Stimulated activated CD4-positive, alpha-beta T cell treated with anti-CD3 and anti-CD28 coated beads, TNF-alpha, amount 100 ng/mL, for 1 hour (primary cell): ENCODE measurements at regions not wholly inside any gene's neighbourhood (a gene's known extent, or its start where the extent isn't known, plus 50 kb on each side); places are given as distances from the start of the nearest gene placed in this dataset.

Experiments used
- DNase-seq, 3 donors: peaks; one replicate each; pipeline ENCODE4 v3.0.0-alpha.2; 2020; ENCODE audit warnings: low read depth in 3 of 3, low spot score in 1 of 3

DNA sequence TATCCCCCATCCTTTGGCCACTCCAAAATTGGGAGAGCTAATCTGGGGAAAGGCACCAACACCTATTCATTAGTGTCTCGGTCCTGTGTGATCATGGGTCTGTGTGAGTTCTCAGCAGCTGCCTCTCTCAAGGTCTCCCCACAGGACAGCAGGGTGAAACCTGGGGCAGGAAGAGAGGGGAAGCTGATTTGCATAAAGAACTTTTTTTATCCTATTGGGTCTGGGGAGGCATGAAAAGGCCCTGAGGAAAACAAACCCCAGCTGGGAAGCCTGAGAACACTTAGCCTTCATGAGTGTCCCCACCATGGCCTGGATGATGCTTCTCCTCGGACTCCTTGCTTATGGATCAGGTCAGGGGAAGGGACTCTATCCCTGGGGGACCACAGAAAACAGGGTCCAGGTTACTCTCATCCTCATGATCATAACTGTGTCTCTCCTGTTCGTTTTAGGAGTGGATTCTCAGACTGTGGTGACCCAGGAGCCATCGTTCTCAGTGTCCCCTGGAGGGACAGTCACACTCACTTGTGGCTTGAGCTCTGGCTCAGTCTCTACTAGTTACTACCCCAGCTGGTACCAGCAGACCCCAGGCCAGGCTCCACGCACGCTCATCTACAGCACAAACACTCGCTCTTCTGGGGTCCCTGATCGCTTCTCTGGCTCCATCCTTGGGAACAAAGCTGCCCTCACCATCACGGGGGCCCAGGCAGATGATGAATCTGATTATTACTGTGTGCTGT is 116.0 kb upstream of the TOP3B start:
- no peak for DNase-seq

- no peak for DNase-seq
Observed at GRCh38 chr22:22097727-22098228, 115.2 kb upstream of the TOP3B start.

GRCh38 chr22:22094921-22095320 is 112.3 kb upstream of the TOP3B start:
- DNase-seq: no peak

GRCh38 chr22:22094514-22094913 is 111.9 kb upstream of the TOP3B start:
- DNase-seq: no peak

GRCh38 chr22:22093743-22094142 is 111.2 kb upstream of the TOP3B start:
- DNase-seq: no peak

- no peak for DNase-seq
Observed at GRCh38 chr22:22092974-22093373, 110.4 kb upstream of the TOP3B start.

DNA sequence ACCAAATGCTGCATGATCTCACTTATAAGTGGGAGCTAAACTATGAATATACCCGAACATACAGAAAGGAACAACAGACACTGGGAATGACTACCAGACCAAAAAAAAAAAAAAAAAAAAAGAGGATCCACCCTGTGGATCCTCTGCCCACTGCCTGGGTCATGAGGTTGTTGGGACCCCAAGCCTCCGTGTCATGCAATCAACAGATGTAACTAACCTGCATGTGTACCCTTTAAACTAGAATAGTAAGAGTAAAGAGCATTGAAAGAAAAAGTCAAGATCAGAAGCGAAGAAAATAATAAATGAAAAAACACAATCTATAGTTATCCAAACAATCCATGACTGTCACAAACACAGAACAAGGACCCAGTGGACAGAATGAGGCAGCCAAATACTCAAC is 109.5 kb upstream of the TOP3B start:
- DNase-seq: no peak

DNA sequence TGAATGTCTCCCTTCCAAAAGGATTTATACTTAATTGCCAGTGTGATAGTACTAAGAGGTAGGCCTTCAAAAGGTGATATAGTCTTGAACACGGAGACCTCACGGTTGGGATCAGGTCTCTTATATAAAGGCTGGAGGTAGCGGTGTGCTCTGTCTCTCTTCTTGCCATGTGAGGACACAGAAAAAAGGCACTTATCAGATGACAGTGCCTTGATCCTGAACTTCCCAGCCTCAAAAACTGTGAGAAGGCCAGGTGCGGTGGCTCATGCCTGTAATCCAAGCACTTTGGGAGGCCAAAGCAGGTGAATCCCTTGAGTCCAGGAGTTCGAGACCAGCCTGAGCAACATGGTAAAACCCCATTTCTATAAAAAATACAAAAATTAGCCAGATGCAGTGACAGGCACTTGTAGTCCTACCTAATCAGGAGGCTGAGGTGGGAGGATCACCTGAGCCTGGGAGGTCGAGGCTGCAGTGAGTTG is 108.9 kb upstream of the TOP3B start:
- DNase-seq: no peak

DNA sequence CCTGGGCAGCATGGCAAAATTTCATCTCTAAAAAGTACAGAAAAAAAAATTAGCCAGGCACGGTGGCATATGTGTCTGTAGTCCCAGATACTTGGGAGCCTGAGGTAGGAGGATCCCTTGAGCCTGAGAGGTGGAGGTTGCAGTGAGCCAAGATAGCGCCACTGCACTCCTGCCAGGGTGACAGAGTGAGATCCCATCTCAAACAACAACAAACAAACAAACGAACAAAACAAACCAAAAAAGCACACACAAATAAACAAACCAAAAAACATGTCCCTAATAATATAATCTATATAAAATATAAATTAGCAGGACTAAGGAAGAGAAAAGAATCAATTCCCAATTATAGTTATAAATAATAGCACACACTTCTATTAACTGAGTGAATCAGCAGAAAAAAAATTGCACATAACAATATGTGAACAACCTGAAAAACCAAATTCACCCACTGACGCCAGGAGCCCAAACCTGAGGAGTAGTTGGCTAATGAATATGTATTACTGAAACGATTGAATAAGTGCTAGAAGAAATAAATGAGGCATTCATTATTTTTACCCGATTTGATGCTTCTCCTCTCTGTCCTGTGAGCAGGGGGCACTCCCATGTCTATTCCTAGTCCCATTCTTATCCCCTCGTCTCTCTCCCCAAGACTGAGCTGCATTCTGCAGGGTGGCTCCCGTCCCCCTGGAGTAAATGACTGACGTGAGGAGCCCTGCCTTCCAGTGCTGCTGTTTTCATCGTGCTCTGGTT is 108.2 kb upstream of the TOP3B start:
- DNase-seq: no peak

DNA sequence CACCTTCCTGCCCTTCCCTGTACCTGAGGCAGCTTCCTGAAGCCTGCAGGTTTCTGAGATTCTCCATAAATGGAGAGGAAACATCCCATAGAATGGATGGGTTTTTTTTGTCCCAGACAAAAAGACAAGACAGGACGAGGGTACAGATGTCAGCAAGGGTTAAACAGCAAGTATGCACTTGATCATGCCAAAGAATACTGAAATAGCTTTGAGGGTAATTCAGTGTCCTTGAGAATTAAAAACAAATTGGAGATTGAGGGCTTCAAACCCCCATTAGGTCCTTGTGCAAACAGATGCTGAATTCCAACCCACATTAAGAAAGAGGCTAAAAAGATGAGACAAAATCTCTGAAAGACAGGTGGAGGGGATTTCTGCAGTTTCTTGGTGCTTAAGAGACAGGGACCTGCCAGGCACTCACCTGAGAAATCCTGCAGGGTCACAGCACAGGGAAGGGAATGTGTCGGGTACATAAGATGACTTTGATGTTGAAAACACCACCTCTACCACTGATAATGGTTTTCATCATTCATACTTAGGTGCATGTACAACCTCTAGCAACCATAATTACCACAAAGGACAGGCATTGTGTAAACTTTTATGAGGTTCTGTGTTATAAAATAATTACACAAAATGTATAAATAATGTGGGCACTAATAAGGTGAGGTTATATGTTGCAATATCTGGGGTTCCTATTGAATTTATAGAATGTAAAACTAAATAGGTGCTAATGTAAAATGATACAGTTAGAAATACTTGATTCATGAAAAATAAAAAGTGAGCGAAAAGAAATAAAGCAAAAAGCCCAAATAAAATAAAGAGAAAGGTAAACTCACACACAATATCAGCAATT is 107.1 kb upstream of the TOP3B start:
- DNase-seq: no peak

DNA sequence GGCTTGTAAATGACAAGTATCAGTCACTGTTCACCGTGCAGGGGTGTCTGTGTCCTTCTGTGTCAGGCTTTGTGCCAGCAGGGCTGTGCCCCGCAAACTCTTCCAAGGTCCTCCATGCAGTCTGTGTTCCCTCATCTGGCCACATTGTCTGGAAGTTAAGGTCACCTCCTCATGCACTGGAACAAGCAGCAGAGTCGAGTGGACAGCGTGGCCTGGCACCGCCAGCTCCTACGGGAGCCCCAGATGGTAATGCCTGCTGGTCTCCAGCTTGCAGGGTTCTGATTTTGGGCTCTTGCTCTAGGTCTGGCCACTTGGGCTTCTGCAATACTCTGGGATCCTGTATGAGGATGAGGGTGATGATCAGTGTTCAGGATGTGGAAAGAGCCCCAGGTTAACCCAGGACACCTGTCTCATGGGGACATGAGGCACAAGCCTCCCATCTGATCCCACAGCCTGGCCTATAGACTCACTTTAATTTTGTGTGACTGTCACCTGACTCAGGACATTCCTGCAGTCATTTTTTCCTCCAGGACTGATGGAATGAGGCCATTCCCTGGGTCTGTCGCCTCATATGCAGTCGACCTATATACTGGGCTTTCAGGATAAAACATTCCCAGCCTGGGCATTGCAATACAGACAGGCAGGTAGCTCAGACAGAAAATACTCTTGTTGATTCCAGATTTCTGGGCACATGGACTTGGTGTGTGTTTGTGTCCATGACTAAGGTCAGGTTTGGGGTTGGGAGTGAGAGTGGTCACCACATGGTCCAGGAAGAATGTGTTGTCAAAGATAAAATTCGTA is 106.3 kb upstream of the TOP3B start:
- no peak for DNase-seq

DNA sequence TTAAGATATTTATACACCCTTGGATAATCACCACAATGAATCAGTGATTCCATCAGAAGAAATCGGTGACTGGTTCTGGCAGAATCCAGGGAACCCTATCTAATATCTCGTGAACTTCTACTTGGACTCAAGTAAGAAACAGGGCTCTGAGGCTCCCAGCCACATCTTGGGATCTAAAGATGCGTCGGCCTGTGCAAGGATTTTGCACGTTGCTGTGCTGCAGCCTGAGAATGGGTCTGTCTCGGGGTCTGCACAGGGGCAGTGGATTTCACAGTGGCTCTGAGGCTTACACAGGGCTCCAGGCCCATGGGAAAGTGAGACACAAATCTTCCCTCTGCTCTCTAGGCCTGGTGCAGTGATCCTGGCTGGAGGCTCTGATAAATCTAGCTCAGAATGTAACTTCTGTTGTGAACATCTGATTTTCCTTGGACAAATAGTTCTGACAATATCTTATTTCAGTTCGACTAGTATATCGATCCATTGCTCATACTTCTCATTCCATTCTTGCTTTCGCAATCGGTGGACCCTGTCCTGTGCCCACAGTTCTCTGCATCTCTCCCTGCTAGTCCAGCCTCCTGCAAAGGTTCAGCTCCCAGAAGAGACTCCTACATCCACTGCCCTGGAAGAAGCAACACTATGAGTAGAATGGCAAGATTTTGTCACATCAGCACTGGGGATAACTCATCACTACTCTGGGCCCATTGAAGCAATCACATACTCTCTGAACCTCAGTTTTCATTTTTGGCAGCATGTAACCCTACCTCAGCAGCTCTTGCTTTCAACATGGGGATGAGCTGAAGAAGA is 105.5 kb upstream of the TOP3B start:
- no peak for DNase-seq

DNA sequence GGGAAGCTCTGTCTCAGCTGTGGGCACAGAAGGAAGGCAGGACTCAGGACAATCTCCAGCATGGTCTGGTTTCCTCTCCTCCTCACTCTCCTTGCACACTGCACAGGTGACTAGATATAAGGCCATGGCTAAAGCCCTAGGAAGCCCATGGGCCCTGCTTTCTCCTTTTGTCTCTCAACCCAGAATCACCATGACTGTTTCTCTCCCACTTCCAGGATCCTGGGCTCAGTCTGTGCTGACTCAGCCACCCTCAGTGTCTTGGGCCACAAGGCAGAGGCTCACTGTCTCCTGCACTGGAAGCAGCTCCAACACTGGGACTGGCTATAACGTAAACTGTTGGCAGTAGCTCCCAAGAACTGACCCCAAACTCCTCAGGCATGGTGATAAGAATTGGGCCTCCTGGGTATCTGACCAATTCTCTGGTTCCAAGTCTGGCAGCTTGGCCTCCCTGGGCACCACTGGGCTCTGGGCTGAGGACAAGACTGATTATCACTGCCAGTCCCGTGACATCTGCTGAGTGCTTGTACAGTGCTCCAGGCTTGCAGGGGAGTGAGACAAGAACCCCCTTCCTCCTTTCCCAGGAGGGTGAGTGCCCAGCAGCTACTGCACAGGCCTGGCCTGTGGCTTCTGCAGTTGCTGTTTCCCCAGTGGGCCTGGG is 104.0 kb upstream of the TOP3B start:
- DNase-seq: no peak

DNA sequence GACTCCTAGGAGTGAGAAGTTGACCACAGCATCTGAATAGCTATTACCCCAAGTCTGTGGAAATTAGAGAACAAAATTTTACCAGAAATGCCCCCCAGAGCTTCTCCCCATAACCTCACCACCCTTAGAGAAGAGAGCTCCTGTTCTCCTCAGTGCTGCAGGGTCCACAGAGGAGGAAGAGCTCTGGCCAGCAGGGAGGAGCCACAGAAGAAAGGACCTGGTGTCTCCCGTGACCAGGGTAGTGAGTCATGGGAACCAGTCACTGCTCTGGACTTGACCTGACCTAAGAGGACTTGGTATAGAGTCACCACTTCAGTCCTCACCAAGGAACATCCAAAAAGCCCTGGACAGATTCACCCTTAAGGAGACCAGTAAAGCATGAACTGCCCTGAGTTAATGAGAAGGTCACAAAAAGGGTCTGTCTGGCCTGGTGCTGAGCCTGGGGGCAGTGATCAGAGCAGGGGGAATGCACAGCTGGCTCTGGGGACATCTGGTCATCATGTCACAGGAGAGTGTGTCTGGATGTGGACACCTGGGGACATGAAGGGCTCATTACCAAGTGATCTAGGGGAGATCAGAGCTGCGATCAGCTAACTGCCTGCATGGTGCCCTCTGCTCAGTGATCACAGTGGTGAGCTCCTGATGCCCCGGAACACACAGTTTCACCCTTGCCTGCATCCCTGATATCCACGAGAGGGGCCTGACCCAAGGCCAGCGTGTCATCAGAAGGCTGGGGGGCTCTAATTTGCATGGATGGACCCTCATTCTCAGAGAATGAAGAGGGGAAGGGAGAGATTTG is 103.3 kb upstream of the TOP3B start:
- no peak for DNase-seq

- DNase-seq: no peak
Observed at GRCh38 chr22:22084089-22084711, 101.6 kb upstream of the TOP3B start.

GRCh38 chr22:22082960-22083359 is 100.4 kb upstream of the TOP3B start:
- DNase-seq: no peak

DNA sequence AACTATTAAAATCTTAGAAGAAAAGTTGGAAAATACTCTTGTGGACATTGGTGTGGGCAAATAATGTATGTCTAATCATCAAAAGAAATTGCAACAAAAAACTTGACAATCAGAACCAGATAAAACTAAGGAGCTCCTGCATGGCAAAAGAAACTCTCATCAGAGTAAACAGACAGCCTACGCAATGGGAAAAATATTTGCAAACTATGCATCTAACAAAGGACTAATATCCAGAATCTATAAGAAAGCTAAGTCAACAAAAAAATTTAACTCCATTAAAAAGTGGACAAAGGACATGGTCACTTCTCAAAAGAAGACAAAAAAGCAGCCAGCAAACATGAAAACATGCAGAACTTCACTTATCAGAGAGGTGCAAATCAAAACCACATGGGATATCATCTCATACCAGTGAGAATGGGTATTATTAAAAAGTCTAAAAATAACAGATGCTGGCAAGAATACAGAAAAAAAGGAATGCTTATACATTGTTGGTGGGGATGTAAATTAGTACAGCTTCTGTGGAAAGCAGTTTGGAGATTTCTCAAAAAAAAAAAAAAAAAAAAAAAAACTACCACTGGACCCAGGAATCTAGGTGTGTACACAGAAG is 99.7 kb upstream of the TOP3B start:
- DNase-seq: no peak

DNA sequence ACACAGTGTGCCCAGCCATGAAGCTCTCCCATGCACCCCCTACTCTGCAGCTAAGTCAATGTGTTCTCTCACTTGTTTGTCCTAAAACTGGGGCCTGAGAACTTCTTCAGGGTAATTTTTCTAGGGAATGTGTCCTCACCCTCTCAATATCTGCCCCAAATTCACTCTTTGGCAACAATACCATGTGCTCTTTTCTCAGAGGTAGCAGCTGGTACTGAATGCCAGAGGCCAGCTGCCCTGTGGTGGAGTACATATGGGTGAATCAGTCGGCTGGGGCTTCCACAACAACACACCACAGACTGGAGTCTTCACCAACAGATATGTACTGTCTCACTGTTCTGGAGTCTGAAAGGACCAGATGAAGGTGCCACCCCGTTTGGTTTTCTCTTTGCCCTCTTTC is 97.7 kb upstream of the TOP3B start:
- no peak for DNase-seq
